SK-N-MC (cell line): ENCODE measurements at regions not wholly inside any gene's neighbourhood (a gene's known extent, or its start where the extent isn't known, plus 50 kb on each side); places are given as distances from the start of the nearest gene placed in this dataset.

Experiments used
- EZH2 ChIP-seq: fragments of 200-600 bp; sonication (generic); IDR thresholded peaks from one replicate; pipeline ENCODE4 v1.6.1; 2017; ENCODE audit warnings: antibody characterized with exemption
- POLR2AphosphoS5 ChIP-seq: IDR thresholded peaks from 2 replicates; pipeline ENCODE4 v1.6.1; 2012; ENCODE audit warnings: mild to moderate bottlenecking, low read depth, low read length, borderline replicate concordance

- no peak for TF ChIP-seq EZH2
- TF ChIP-seq POLR2AphosphoS5 = no peak
Measured at GRCh38 chr18:39166776-39167175, 1601.2 kb upstream of the CELF4 start.
